Stomach (tissue), 4 donors: ENCODE measurements at regions not wholly inside any gene's neighbourhood (a gene's known extent, or its start where the extent isn't known, plus 50 kb on each side); places are given as distances from the start of the nearest gene placed in this dataset.

ENCODE experiments used
- CTCF ChIP-seq, 7 experiments: fragments of 450-650 bp in 4 of 7; fragments of 200-600 bp in 3 of 7; sonication (generic) in 3 of 7; IDR thresholded peaks; one replicate each; pipeline ENCODE4 v1.5.1; 2016 to 2019; ENCODE audit warnings: antibody characterized with exemption in 7 of 7, control low read depth in 2 of 7, mild to moderate bottlenecking in 1 of 7
- POLR2A ChIP-seq, 4 donors: fragments of 450-650 bp; IDR thresholded peaks; one replicate each; pipeline ENCODE4 v1.6.1; 2016; ENCODE audit warnings: antibody characterized with exemption in 4 of 4, control low read depth in 2 of 4, mild to moderate bottlenecking in 1 of 4, moderate library complexity in 1 of 4

- TF ChIP-seq CTCF (IDR thresholded peaks at IDR 0.05) (no peak), POLR2A (IDR thresholded peaks at IDR 0.05) (no peak)
Observed at GRCh38 chr9:31950756-31951155, 433.7 kb upstream of the ACO1 start.
